ENCODE measurements at regions not wholly inside any gene's neighbourhood (a gene's known extent, or its start where the extent isn't known, plus 50 kb on each side); places are given as distances from the start of the nearest gene placed in this dataset.

DNA sequence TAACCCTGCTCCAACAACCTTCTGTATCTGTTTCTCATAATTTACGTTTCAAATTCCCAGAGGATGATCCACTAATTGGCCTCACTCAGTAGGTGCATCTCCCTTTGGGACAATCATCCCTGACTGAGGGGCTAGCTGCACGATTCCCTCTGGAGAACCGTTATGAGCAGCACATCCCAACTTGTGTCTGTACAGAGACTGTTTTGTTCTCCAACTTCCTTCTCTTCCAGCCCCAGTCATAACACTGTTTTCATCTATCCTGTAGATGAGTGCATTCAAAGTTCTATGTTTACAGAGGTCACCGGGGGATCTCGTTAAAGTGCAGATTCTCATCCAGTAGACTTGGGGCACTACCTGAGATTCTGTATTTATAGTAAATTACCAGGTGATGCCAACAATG is 187.2 kb downstream of the REEP3 start:
- no peak for DNase-seq (ENCODE audit: low read depth)

DNA sequence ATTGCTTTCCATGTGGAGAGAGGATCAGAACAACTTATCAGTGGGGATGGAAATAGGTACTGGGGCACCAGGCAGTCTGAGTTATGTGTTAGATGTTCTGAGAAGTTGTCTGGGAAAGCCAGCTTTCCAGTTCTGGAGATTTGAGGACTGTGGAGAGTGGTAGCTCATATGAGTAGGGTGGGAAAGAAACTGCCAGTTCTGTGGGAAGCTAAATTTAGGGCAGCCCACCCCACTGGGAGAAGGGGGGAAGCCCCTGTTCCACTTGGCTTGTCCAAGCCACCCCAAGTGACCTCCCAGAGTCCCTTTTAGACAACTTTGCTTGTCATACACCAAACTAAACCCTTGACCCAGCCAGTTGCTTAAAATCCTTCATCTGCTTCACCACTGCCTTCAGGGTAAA is 189.5 kb downstream of the REEP3 start:
- DNase-seq (ENCODE audit: low read depth), result no peak

DNA sequence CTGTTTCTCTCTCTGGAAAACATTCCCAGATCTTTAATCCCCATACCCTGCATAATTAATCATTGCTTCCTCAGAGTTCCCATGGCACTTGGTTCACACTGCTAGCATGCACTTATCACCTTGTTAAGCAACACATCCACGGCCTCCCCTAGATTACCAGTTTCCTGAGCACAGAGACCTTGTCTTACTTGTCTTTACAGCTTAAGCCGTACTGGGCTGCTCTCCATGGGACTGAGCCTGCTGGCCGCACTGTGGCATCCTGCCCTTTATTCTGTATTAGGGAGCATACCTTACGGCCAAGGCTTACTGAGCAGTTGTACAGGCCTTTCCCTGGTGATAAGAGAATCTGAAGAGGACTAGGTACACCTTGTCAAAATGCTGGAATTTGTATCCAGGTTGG is 190.2 kb downstream of the REEP3 start:
- no peak for DNase-seq (ENCODE audit: low read depth)

DNA sequence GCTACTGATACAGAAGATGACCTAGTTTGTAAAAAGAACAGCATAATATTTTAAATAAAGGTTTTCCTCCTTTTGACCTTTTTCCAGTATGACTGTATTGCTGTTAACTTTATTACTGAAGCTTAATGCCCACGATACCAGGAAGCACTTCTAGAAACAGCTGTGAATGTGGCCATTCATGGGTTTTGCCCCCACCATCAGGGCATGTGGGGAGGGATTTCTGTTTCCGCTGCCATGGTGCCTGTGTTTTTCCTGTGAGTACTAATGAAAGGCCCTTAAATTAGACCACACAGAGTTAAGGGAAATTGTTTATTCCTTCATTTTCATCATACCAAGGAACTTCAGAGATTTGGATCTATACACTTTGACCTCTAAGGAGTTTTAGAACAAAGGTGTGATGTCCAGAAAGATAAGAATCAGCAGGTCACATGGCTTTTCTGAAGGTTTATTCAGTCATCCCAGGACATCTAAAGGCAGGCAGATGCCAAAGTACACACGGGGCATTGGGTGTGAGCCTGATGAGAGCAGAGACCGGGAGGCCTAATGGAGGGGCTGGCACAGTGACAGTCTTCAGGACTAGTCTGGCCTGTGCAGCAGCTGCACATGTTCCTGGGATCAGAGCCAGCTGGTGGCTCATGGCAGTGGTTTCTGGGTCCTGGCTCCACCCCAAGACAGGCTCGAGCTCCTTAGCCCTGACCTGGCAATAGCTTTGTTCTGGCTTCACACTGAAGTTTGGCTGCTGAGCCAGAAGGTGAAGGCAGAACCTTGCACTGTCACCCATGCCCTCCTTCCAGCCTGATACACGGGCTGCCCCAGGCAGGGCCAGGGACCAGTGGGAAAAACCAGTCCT is 190.9 kb downstream of the REEP3 start:
- no peak for DNase-seq (ENCODE audit: low read depth)

DNA sequence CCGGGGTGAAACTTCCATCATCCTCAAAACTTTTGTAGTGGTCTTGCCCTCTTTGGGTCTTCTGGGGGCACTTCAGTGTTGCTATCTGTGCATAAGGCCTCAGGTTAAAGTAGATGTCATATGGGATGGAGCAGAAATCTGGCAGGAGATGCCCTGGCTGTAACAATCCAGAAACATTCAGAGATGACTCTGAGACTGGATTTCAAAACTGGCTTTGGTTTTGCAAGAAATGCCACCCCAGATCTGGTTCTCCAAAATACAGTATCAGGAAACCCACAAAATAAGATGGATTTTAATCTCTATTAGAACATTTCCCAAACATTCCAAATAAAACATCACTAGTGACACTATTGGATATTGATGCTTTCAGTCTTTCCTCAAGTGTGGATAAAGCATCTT is 191.5 kb downstream of the REEP3 start:
- DNase-seq (ENCODE audit: low read depth), result no peak

DNA sequence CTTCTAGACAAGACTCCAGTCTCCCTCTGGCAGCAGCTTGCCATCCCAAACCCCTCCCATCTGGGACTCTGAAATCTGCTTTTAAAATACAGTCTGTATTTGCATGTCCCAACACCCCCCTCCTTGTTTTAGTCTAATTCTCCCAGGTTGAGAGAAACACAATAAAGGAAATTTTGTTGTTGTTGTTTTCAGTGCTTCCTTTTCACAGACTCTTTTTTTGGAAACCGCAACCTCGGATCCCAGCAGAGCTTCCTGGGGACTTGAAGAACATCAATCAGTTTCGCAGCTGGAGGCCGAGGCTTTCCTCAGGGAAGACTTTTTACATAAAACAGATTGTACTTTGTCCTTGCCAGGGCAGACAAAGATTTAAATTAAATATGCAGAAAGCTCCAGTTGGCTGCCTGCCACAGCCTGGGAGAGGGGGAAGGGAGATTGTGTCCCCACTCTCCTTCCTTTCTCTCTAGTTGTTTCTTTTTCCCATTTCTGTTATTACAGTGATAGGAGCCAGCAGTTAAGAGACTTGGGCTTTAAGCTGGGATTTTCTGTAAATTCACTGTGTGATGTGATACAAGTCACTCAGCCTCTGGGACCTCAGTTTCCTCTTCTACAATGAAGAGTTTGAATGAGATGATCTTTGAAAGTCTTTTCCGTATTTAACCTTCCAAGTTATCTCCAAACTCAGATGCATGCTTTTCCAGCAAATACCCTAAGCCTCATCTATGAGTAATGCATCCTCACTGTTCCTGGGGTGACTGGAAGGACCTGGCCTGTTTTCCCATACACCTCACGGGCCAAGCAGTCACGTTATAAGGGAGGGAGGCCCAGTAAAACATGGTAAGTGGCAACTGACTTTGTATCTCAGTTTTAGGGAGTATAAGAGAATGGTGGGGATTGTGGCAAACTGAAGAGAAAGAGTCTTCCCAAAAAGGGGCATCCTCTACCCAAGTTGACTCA is 192.3 kb downstream of the REEP3 start:
- DNase-seq (ENCODE audit: low read depth), result no peak

DNA sequence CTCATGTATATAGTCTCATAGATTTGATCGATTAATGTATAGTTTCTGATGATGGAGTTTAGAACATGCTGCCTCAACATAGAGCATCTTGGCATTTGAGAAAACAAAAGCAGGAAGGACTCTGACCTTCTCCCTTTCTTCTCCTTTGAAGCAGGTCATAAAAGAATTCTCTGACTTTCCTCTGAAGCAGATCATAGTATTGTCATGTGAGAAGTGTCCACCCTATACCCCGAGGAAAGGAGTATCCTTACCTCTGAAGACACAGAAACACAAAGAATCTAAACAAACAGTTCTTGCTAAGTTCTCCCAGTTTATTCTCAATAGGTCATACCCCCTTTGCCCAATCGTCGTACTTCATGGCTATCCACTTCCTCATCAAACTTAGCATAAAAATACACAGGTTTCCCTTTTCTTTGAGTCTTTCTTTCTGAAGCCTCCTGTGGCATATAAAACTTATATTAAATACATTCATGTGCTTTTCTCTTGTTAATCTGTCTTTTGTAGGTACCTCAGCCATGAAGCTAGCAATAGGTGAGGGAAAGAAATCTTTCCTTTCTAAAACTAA is 194.9 kb downstream of the REEP3 start:
- DNase-seq (ENCODE audit: low read depth), result no peak

DNA sequence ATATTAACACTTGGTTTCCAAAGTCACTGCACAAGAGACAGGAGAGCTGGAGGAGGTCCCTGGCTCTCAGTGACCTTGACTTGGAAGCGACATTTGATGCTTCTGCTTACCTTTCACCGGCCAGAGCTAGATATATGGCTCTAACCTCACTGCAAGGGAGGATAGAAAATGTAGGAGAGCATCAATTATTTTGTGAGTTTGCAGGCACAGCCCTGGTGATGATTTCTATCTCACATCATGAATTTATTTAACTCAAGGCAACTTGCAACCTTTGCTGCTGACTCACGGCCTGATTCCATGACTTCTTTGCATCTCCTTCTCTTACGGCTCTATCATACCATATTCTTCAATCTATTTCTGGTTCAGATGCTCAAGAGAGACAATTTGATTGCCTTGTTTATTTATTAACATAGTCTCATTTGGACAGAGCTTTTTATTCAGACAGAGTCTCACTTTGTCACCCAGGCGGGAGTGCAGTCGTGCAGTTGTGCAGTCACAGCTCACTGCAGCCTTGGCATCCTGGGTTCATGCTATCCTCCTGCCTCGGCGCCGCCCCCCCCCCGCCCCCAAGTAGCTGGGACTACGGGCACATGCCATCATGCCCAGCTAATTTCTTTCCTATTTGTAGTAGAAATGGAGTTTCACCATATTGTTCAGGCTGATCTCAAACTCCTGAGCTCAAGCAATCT is 196.0 kb downstream of the REEP3 start:
- DNase-seq (ENCODE audit: low read depth), result no peak

DNA sequence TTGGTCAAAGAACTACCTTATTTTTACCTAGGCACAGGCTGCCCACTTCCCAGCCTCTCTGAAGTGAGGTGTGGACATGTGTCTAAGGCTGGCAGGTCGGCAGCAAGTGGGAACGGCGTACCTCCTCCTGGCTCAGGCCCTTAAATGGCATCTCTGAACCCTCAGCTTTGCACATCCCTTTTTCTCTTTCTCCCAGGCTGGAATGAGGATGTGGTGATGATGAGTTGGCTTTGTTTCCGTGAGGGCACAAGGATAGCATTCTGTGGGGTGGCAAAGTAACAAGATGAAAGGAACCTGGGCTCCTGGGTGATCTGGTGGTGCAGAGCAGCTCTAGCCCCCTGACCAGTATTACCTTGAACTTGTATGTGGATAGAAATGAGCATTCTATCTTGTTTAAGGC is 196.8 kb downstream of the REEP3 start:
- DNase-seq (ENCODE audit: low read depth), result no peak

DNA sequence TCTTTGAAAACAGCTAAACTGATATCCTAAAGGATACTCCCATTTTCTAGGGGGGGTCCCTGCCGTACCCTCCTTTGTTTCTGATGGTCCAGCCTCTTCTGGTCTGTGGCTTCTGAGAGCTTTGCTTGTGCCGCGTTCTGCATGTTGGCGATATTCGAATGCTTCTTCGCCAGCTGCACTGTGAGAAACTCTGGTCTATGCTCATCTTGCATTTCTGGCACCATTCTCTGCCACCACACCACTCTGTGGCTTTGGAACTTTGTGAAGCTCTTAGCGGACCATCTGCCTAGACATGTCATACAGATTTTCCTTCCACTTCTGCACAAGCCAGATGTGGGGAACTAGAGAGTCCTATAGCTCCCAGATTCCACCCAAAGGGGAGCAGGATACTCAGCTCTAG is 197.2 kb downstream of the REEP3 start:
- no peak for DNase-seq (ENCODE audit: low read depth)

DNA sequence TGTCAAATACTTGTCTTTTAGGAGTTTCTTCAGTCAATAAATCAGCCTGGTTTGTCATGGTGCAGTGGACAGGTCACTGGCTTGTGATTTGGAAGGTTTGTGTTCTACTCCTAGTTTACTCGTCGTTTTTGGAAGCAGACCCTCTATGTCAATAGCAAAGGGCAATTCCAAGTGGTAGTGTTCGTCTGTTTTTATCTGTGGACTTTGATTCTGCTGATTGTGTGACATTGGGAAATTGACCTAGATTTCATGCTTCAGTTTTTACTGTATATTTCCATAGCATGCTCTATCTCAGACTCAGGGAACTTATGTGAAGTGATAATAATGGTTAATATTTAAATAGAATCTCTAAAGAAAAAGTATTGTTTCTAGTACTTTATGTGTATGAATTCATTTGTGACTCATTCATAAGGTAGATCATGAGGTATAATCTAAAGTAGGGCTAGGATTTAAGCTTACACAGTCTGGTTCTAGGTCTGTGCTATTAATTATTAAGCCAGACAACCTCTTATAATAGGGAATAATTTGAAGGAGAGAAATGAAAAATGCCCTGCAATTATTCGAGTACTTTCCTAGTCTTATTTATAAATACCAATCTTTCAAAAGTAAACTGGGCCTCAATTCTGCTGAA is 198.1 kb downstream of the REEP3 start:
- DNase-seq (ENCODE audit: low read depth), result no peak

DNA sequence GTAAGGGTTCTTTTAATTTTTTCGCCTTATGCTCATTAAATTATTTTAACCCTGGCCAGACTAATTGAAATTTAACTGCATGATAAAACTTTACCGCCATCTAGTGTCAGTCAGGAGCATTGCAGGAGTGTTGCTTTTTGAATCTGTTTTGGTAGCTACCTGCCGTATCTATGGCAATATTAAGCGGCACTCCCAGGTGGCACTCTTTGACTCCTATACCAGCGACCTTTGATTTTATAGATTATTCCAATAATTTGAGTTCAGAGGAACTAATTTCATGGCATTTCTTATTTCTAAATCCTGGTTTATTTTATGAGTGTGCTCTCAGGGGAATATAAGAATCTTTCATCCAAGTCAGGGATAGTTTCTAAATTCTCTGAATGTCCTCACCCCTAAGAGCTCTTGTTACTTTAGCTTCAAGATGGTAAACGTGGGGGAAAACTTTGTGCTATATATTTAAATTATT is 198.9 kb downstream of the REEP3 start:
- DNase-seq (ENCODE audit: low read depth), result peak; percentile 18

DNA sequence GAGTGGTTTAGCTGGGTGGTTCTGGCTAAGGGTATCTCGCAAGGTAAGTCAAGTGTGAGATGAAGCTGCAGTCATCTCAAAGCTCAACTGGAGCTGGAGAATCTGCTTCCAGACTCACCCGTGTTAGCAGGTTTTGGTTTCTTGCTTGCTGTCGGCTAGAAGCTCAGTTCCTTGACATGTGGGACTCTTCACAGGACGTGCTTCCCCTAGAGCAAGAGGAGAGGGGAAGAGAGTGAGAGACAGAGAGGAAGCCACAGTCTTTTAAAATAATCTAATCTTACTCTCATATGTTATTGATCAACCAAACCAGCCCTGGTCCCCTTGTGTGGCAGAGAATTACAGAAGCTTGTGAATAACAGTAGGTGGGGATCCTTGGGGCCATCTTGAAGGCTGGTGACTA is 199.5 kb downstream of the REEP3 start:
- no peak for DNase-seq (ENCODE audit: low read depth)

DNA sequence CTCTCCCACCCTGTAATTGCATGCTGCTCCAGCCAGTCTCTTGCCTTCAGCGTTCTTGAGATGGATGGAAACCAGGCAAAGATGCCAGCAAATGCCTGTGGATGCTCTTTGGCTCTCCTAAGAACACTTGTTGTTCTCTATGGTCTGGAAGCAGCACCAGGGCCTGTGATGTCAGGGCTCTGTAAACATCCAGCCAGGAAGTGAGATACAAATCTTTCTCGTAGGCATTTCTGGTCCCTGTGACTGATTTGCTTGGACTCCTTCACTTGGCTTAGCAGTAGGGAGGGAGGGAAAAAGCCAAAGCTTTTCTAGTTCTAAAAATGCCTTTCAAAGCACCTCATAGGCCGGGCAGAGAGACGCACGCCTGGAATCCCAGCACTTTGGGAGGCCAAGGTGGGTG is 201.3 kb downstream of the REEP3 start:
- no peak for DNase-seq (ENCODE audit: low read depth)

DNA sequence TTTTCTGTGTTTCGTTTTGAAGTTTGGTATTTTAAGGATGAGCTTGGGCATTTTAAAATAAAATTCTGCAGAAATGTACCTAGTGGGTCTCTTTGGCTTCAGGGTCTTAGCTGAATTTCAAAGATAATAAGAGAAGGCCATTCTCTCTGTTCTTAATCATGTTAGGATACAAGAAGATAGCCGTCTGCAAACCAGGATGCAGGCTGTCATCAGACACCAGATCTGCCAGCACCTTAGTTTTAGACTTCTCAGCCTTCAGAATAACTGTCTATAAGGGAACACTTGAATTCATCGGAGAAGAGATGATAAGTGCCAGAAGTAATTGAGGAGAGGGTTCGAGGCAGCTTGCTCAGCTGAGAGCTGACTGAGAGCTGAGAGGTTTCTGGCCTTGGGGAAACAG is 202.1 kb downstream of the REEP3 start:
- no peak for DNase-seq (ENCODE audit: low read depth)

DNA sequence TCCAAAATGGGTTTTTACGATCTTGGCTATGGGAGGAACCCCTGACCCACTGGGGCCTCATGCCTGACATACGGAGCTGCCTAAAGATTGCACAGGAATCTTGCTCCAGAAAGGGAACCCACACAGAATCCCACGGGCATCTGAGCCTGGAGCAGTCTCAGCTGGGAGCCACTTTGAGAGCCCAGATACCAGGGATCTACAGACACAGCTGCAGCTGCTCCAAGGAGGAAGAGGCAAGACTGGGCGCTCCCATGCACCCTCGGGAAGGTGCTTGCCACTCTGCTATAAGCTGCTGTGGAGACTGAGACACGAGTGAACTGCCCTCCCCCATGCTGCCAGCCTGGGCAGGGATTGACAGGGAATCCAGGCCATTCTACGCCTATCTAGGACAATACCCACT is 202.5 kb downstream of the REEP3 start:
- no peak for DNase-seq (ENCODE audit: low read depth)

DNA sequence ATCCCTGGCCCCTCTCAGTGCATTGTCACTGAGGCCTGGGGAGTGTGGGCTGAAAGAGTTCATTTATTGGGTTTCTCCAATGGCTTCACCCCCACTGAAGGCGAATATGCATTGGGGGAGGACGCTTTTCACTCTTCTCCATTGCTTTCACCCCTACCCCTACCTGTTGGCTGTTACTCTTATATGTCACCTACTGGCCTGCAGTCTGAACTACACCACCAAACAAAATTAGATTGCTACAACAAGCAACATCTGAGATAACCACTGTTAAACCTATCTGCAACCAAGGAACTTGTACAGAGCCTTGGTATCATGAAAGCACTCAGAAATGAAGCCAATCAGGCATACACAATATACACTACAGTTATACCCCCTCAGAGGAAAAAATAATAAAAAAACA is 203.7 kb downstream of the REEP3 start:
- no peak for DNase-seq (ENCODE audit: low read depth)

DNA sequence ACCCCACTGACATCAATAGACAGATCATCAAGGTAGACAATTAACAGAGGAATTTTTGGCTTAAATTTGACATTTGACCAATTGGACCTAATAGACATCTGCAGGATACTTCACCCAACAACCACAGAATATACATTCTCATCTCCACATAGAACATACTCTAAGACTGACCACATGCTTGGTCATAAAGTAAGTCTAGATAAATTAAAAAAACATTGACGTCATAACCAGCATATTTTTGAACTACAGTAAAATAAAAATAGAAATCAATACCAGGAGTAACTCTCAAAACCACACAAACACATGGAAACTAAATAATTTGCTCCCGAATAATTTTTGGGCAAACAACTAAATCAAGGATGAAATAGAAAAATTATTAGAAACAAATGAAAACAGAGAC is 205.7 kb downstream of the REEP3 start:
- DNase-seq (ENCODE audit: low read depth), result no peak

DNA sequence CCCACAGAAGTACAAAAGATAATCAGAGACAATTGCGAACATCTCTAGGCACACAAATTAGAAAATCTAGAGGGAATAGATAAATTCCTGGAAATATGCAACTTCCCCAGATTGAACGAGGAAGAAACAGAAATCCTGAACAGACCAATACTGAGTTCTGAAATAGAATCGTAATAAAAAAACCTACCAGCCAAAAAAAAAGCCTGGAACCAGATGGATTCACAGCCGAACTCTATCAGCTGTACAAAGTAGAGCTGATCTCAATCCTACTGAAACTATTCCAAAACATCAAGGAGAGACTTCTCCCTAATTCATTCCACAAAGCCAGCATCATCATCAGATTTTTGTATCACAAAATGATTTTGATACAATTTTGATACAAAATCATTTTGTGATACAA is 206.4 kb downstream of the REEP3 start:
- no peak for DNase-seq (ENCODE audit: low read depth)

DNA sequence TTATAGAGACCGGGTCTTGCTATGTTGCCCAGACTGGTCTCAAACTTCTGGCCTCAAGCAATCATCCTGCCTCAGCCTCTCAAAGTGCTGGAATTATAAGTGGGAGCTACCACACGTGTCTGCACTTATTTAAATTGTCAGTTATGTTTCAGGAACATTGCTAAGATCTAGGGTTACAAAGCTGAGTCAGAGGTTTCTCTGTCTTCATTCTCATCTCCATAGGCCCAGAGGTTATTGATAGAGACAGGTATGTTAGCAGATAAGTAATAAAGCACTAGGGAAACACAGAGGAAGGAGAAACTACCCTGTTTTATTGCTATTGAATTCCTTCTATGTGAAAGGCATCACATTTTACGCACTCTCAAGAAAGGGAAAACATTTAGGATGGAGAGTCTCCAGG is 214.1 kb downstream of the REEP3 start:
- DNase-seq (ENCODE audit: low read depth), result no peak

DNA sequence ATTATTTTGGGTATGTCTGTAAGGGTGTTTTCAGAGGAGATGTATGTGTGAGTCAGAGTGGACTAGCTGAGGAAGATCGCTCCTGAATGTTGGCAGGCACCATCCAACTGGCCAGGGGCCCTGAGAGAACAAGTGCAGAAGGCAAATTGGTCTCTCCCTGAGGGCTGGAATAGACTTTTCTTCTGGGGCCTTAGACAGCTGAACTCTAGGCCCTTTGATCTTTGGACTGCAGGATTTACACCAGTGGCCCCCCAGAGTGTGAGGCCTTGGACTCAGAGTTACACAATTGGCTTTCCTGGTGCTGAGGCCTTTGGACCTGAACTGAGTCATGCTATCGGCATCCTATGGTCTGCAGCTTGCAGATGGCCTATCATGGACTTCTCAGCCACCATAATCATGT is 217.2 kb downstream of the REEP3 start:
- no peak for DNase-seq (ENCODE audit: low read depth)
